Fibroblast of lung (primary cell): ENCODE measurements at regions not wholly inside any gene's neighbourhood (a gene's known extent, or its start where the extent isn't known, plus 50 kb on each side); places are given as distances from the start of the nearest gene placed in this dataset.

Experiments
- EZH2 ChIP-seq: IDR thresholded peaks from 2 replicates; pipeline ENCODE4 v1.5.1; 2012; ENCODE audit warnings: low read length, control low read depth, mild to moderate bottlenecking; ENCODE audit errors: missing control alignments
- TF ChIP-seq, protein P1 (sequence below), 2 donors: IDR thresholded peaks in 1 of 2; conservative IDR thresholded peaks in 1 of 2; 1 replicate in 1 of 2; 2 replicates in 1 of 2; pipeline ENCODE4 v1.5.1; 2011 to 2012; ENCODE audit warnings: low read length in 2 of 2, control low read depth in 1 of 2, inconsistent platforms in 1 of 2, low read depth in 1 of 2, mild to moderate bottlenecking in 1 of 2

DNA sequence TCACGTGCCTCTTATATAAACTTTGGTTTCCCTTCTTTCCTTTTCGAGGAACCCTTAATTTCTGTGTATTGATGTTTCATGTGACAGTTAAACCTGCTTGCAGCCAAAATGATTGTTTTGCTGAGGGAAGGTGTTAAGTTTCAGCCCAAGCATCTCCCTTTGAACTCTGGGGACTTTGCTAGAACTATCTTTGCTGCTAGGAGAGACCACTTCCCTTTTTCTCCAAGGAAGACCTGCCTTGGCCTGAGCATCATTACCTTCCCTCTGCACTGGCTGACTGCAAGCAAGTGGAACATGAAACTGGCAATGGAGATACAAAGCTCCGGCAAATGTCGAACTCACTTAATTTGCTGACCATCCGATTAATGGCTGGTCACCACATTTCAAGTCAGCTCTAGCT is 192.8 kb downstream of the GRIN2B start:
- TF ChIP-seq, protein P1, sequence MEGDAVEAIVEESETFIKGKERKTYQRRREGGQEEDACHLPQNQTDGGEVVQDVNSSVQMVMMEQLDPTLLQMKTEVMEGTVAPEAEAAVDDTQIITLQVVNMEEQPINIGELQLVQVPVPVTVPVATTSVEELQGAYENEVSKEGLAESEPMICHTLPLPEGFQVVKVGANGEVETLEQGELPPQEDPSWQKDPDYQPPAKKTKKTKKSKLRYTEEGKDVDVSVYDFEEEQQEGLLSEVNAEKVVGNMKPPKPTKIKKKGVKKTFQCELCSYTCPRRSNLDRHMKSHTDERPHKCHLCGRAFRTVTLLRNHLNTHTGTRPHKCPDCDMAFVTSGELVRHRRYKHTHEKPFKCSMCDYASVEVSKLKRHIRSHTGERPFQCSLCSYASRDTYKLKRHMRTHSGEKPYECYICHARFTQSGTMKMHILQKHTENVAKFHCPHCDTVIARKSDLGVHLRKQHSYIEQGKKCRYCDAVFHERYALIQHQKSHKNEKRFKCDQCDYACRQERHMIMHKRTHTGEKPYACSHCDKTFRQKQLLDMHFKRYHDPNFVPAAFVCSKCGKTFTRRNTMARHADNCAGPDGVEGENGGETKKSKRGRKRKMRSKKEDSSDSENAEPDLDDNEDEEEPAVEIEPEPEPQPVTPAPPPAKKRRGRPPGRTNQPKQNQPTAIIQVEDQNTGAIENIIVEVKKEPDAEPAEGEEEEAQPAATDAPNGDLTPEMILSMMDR (conservative IDR thresholded peaks at IDR 0.05 in 1 of 2, IDR thresholded peaks at IDR 0.05 in 1 of 2; ENCODE audit: low read depth in 1 of 2, low read length in 2 of 2), result no peak
- TF ChIP-seq EZH2, result no peak
